Body of pancreas (tissue), 4 donors: ENCODE measurements at regions not wholly inside any gene's neighbourhood (a gene's known extent, or its start where the extent isn't known, plus 50 kb on each side); places are given as distances from the start of the nearest gene placed in this dataset.

Source experiments
- CTCF ChIP-seq, 7 experiments: fragments of 450-650 bp in 4 of 7; fragments of 200-600 bp in 3 of 7; sonication (generic) in 3 of 7; IDR thresholded peaks; one replicate each; pipeline ENCODE4 v1.5.1; 2016 to 2019; ENCODE audit warnings: antibody characterized with exemption in 7 of 7
- POLR2A ChIP-seq, 3 donors: fragments of 450-650 bp; IDR thresholded peaks; one replicate each; pipeline ENCODE4 v1.6.1; 2016; ENCODE audit warnings: antibody characterized with exemption in 3 of 3, mild to moderate bottlenecking in 2 of 3

DNA sequence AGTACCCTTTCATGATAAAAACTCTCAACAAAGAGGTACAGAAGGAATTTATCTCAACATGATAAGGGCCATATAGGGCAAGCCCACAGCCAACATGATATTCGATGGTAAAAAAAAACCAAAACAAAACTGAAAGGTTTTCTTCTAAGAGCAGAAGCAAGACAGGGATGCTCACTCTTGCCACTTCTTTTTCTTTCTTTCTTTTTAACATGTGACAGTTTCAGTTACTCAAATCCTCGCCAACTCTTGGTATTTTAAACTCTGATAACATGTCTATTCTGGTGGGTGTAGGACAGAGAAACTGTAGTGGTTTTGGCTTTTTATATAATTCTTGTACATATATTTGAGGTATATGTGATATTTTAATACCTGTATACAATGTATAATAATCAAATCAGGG lies 74.0 kb upstream of the NMNAT3 start:
- no peak for TF ChIP-seq CTCF (IDR thresholded peaks at IDR 0.05)
- TF ChIP-seq POLR2A (IDR thresholded peaks at IDR 0.05): no peak
